OCI-LY7 (cell line): ENCODE measurements at regions not wholly inside any gene's neighbourhood (a gene's known extent, or its start where the extent isn't known, plus 50 kb on each side); places are given as distances from the start of the nearest gene placed in this dataset.

Experiments used
- BruUV-seq: library from RNA; stranded (reverse); fragments of 400-500 nt; replicated peaks from 2 replicates; lab custom pipeline; 2021; lab: Mats Ljungman, UMichigan
- CTCF ChIA-PET: fragments of 300-600 bp; sonication (Branson Sonifier 250); formaldehyde crosslinking; loops from one replicate; lab custom pipeline; 2022; ENCODE audit warnings: antibody characterized with exemption; ENCODE audit not compliant: unreplicated experiment; lab: Charles Lee
- POLR2A ChIA-PET: fragments of 300-600 bp; sonication (Branson Sonifier 250); formaldehyde crosslinking; loops from one replicate; lab custom pipeline; 2022; ENCODE audit warnings: antibody characterized with exemption; lab: Charles Lee
- DNase-seq: peaks from one replicate; pipeline ENCODE4 v3.0.0-alpha.2; 2015; ENCODE audit warnings: low spot score
- H2AFZ ChIP-seq: fragments of 200-600 bp; sonication (generic), shearing (Covaris generic); 2 replicates; pipeline ENCODE4 v1.6.1; 2014; ENCODE audit warnings: mild to moderate bottlenecking, antibody characterized with exemption, low read length, moderate library complexity
- H3K27ac ChIP-seq: fragments of 200-600 bp; sonication (generic); 2 replicates; pipeline ENCODE4 v1.5.1; 2014; ENCODE audit warnings: mixed run types, low read depth, mild to moderate bottlenecking, moderate library complexity, low read length, inconsistent platforms; ENCODE audit not compliant: poor library complexity, severe bottlenecking
- H3K36me3 ChIP-seq: fragments of 200-600 bp; sonication (generic); 2 replicates; pipeline ENCODE4 v1.6.1; 2014; ENCODE audit warnings: mild to moderate bottlenecking, antibody characterized with exemption, low read length, moderate library complexity, mixed read lengths; ENCODE audit not compliant: insufficient read depth
- H3K4me1 ChIP-seq: fragments of 200-600 bp; sonication (generic); 2 replicates; pipeline ENCODE4 v1.5.1; 2014; ENCODE audit warnings: mild to moderate bottlenecking, low read length; ENCODE audit not compliant: insufficient read depth, poor library complexity, severe bottlenecking
- H3K4me2 ChIP-seq: fragments of 200-600 bp; sonication (generic); 2 replicates; pipeline ENCODE4 v1.6.1; 2014; ENCODE audit warnings: mild to moderate bottlenecking, low read length
- H3K4me3 ChIP-seq: fragments of 200-600 bp; sonication (generic); 2 replicates; pipeline ENCODE4 v1.5.1; 2014; ENCODE audit warnings: mild to moderate bottlenecking, low read depth, low read length; ENCODE audit not compliant: poor library complexity, severe bottlenecking
- H3K79me2 ChIP-seq: fragments of 200-600 bp; sonication (generic); 2 replicates; pipeline ENCODE4 v1.6.1; 2016; ENCODE audit warnings: low read depth, mild to moderate bottlenecking, low read length, moderate library complexity, mixed read lengths; ENCODE audit not compliant: insufficient read depth
- H3K9me2 ChIP-seq: fragments of 200-600 bp; sonication (generic); 2 replicates; pipeline ENCODE4 v1.6.1; 2016; ENCODE audit warnings: mild to moderate bottlenecking, low read length, mixed read lengths; ENCODE audit not compliant: insufficient read depth
- H3K9me3 ChIP-seq: fragments of 200-600 bp; sonication (generic); 2 replicates; pipeline ENCODE4 v1.6.1; 2014; ENCODE audit warnings: mild to moderate bottlenecking, mixed run types, low read length, mixed read lengths
- H4K20me1 ChIP-seq: fragments of 200-600 bp; sonication (generic); 2 replicates; pipeline ENCODE4 v1.6.1; 2014; ENCODE audit warnings: mild to moderate bottlenecking, antibody characterized with exemption, low read length, moderate library complexity, mixed read lengths; ENCODE audit not compliant: insufficient read depth
- EZH2phosphoT487 ChIP-seq: fragments of 200-600 bp; sonication (generic); IDR thresholded peaks from 2 replicates; pipeline ENCODE4 v1.6.1; 2018; ENCODE audit warnings: low read depth, borderline replicate concordance, mild to moderate bottlenecking, mixed run types, antibody characterized with exemption, low read length, moderate library complexity, mixed read lengths
- intact Hi-C: fragments of 100-400 bp; cut with micrococcal nuclease; formaldehyde crosslinking; loops from one replicate; pipeline ENCODE4 v1.10.0; 2022; ENCODE audit not compliant: unreplicated experiment
- TF ChIP-seq, protein P1 (sequence below): fragments of 200-600 bp; sonication (generic); conservative IDR thresholded peaks from 2 replicates; pipeline ENCODE4 v1.5.1; 2014; ENCODE audit warnings: mild to moderate bottlenecking, antibody characterized with exemption, low read length, moderate library complexity, mixed read lengths

DNA sequence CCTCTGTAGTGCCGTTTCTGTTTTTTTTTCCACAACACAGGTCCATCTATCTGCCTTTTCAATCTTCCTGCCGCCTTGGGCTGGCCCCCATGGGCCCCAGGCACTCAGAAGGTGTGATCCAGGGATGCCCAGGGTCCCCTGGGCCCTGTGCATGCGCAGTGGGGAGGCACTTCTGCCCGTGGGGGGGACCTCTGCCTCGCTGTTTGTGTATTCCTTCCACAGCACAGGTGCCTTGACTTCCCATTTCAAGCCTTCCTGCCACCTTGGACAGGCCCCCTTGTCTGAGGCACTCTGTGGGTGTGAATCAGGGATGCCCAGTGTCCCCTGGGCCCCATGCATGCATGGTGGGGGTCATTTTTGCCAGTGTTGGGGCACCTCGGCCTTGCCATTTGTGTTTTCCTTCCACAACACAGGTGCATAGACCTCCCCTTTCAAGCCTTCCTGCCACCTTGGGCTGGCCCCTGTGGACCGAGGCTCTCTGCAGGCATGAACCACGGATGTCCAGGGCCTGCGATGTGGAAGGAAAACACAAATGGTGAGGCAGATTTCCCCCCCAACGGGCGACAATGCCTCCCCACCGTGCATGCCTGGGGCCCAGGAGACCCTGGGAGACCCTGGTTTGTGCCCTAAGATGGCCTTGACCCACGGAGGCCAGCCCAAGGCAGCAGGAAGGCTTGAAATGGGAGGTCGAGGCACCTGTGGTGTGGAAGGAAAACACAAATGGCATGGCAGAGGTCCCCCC lies 366.5 kb downstream of the ALG10 start:
- H3K79me2 ChIP-seq, result no peaks in the 10 kb centered on the region
- BruUV-seq, result no TSS peak
- no peak overlapping the region for H3K4me2 ChIP-seq
- intact Hi-C loops, result no loop called here
- POLR2A ChIA-PET, result no interaction called here
- H3K4me1 ChIP-seq, result no peaks in the 10 kb centered on the region
- CTCF ChIA-PET, result no interaction called here
- no peak overlapping the region for H3K27ac ChIP-seq
- H3K9me3 ChIP-seq, result 0 out of 2 replicates have a peak, but pooled peaks cover 6% of the 10 kb centered on the region
- no peaks in the 10 kb centered on the region for H3K9me2 ChIP-seq
- no peak for DNase-seq
- no peaks in the 10 kb centered on the region for H3K36me3 ChIP-seq
- no peaks in the 10 kb centered on the region for H4K20me1 ChIP-seq
- no peak overlapping the region for H2AFZ ChIP-seq
- TF ChIP-seq EZH2phosphoT487, result no peak
- TF ChIP-seq, protein P1, sequence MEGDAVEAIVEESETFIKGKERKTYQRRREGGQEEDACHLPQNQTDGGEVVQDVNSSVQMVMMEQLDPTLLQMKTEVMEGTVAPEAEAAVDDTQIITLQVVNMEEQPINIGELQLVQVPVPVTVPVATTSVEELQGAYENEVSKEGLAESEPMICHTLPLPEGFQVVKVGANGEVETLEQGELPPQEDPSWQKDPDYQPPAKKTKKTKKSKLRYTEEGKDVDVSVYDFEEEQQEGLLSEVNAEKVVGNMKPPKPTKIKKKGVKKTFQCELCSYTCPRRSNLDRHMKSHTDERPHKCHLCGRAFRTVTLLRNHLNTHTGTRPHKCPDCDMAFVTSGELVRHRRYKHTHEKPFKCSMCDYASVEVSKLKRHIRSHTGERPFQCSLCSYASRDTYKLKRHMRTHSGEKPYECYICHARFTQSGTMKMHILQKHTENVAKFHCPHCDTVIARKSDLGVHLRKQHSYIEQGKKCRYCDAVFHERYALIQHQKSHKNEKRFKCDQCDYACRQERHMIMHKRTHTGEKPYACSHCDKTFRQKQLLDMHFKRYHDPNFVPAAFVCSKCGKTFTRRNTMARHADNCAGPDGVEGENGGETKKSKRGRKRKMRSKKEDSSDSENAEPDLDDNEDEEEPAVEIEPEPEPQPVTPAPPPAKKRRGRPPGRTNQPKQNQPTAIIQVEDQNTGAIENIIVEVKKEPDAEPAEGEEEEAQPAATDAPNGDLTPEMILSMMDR, result no peak
- H3K4me3 ChIP-seq, result no peak overlapping the region

DNA sequence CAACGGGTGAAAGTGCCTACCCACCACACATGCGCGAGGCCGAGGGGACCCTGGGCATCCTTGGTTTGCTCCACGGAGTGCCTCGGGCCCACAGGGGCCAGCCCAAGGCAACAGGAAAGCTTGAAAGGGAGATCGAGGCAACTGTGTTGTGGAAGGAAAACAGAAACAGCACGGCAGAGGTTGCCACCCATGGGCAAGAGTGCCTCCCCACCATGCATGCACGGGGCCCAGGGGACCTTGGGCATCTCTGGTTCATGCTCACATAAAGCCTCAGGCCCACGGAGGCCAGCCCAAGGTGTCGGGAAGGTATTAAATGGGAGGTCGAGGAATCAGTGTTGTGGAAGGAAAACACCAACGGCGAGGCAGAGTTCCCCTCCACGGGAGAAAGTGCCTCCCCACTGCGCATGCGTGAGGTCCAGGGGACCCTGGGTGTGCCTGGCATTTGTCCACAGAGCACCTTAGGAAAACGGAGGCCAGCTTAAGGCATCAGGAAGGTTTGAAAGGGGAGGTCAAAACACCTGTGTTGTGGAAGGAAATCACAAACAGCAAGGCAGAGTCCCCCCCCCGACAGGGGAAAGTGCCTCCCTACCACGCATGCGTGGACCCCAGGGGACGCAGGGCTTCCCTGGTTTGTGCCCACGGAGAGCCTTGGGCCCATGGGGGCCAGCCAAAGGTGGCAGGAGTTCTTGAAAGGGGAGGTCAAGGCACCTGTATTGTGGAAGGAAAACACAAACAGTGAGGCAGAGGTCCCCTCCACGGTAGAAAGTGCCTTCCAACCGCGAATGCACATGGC lies 367.3 kb downstream of the ALG10 start:
- Histone ChIP-seq H4K20me1 (no peaks in the 10 kb centered on the region), H3K36me3 (no peaks in the 10 kb centered on the region), H3K4me2 (no peak overlapping the region), H3K4me1 (no peaks in the 10 kb centered on the region), H3K79me2 (no peaks in the 10 kb centered on the region), H3K9me2 (no peaks in the 10 kb centered on the region), H3K27ac (no peak overlapping the region), H3K9me3 (0 out of 2 replicates have a peak, but pooled peaks cover 6% of the 10 kb centered on the region), H3K4me3 (no peak overlapping the region), H2AFZ (no peak overlapping the region)
- DNase-seq, result no peak
- no peak for TF ChIP-seq EZH2phosphoT487
- TF ChIP-seq, protein P1, result no peak
- no TSS peak for BruUV-seq
- POLR2A ChIA-PET, result no interaction called here
- intact Hi-C loops, result no loop called here
- CTCF ChIA-PET, result no interaction called here
